WTC11 (cell line): ENCODE measurements at regions not wholly inside any gene's neighbourhood (a gene's known extent, or its start where the extent isn't known, plus 50 kb on each side); places are given as distances from the start of the nearest gene placed in this dataset.
"Not testable (repeated sequence)": the region's sequence is repeated elsewhere in the genome, so short reads cannot be mapped to it uniquely, and the experiment has no call there.

Experiments used
- ATAC-seq: fragments of 200-7000 bp; cut with Tn5 transposase; 2 replicates; pipeline ENCODE4 v1.10.0; 2021; ENCODE audit warnings: mild to moderate bottlenecking, moderate library complexity
- CTCF ChIA-PET: fragments of 300-600 bp; sonication (Branson Sonifier 250); formaldehyde crosslinking; loops from one replicate; lab custom pipeline; 2021; ENCODE audit warnings: antibody characterized with exemption; lab: Charles Lee
- POLR2A ChIA-PET: fragments of 350-600 bp; sonication (Branson Sonifier 250); formaldehyde crosslinking; loops from one replicate; lab custom pipeline; 2021; ENCODE audit warnings: antibody characterized with exemption; lab: Charles Lee
- DNase-seq: peaks from one replicate; pipeline ENCODE4 v3.0.0; 2021; ENCODE audit warnings: low spot score
- H3K27ac Mint-ChIP-seq: 2 replicates; pipeline ENCODE4 v1.8.0; 2021; ENCODE audit warnings: mixed read lengths
- H3K27me3 Mint-ChIP-seq: 2 replicates; pipeline ENCODE4 v1.8.0; 2021; ENCODE audit warnings: low read depth, mild to moderate bottlenecking, moderate library complexity, mixed read lengths
- H3K36me3 Mint-ChIP-seq: 2 replicates; pipeline ENCODE4 v1.8.0; 2021; ENCODE audit warnings: mixed read lengths
- H3K4me1 Mint-ChIP-seq: 2 replicates; pipeline ENCODE4 v1.8.0; 2022; ENCODE audit warnings: mixed read lengths
- H3K4me3 Mint-ChIP-seq: 2 replicates; pipeline ENCODE4 v1.8.0; 2021; ENCODE audit warnings: mild to moderate bottlenecking, moderate library complexity, mixed read lengths
- H3K9me3 Mint-ChIP-seq: 2 replicates; pipeline ENCODE4 v1.8.0; 2021; ENCODE audit warnings: mixed read lengths
- ARID4B ChIP-seq: sonication (generic); formaldehyde crosslinking; IDR thresholded peaks from 2 replicates; pipeline ENCODE4 v1.8.0; 2023; ENCODE audit warnings: missing genetic modification reagents, mild to moderate bottlenecking, borderline replicate concordance
- ATF1 ChIP-seq: sonication (generic); formaldehyde crosslinking; IDR thresholded peaks from 2 replicates; pipeline ENCODE4 v1.8.1; 2023; ENCODE audit warnings: mild to moderate bottlenecking, moderate library complexity, missing genetic modification reagents
- CREM ChIP-seq: sonication (generic); formaldehyde crosslinking; IDR thresholded peaks from 2 replicates; pipeline ENCODE4 v1.8.1; 2022; ENCODE audit warnings: mild to moderate bottlenecking, missing genetic modification reagents, moderate library complexity
- ESRRA ChIP-seq: sonication (generic); formaldehyde crosslinking; IDR thresholded peaks from 2 replicates; pipeline ENCODE4 v1.8.1; 2022; ENCODE audit warnings: mild to moderate bottlenecking, missing genetic modification reagents, borderline replicate concordance
- IRF2 ChIP-seq: sonication (generic); formaldehyde crosslinking; IDR thresholded peaks from 2 replicates; pipeline ENCODE4 v1.8.0; 2022; ENCODE audit warnings: low read depth, missing genetic modification reagents, borderline replicate concordance
- MAX ChIP-seq: sonication (generic); formaldehyde crosslinking; IDR thresholded peaks from 2 replicates; pipeline ENCODE4 v1.8.0; 2022; ENCODE audit warnings: mild to moderate bottlenecking, missing genetic modification reagents
- RORB ChIP-seq: fragments of 250-450 bp; sonication (Bioruptor Pico); IDR thresholded peaks from 2 replicates; pipeline ENCODE4 v1.9.0; 2021; ENCODE audit warnings: mild to moderate bottlenecking
- SMAD3 ChIP-seq: sonication (generic); formaldehyde crosslinking; IDR thresholded peaks from 2 replicates; pipeline ENCODE4 v1.8.0; 2022; ENCODE audit warnings: missing genetic modification reagents, mild to moderate bottlenecking, borderline replicate concordance
- SP1 ChIP-seq: sonication (generic); formaldehyde crosslinking; conservative IDR thresholded peaks from 2 replicates; pipeline ENCODE4 v1.8.1; 2022; ENCODE audit warnings: missing genetic modification reagents
- ZNF138 ChIP-seq: sonication (generic); formaldehyde crosslinking; conservative IDR thresholded peaks from 2 replicates; pipeline ENCODE4 v1.8.1; 2022; ENCODE audit warnings: mild to moderate bottlenecking, moderate library complexity, missing genetic modification reagents
- ZNF219 ChIP-seq: sonication (generic); formaldehyde crosslinking; IDR thresholded peaks from 2 replicates; pipeline ENCODE4 v1.8.0; 2023; ENCODE audit warnings: missing genetic modification reagents, mild to moderate bottlenecking, borderline replicate concordance
- ZNF532 ChIP-seq: fragments of 250-450 bp; sonication (Bioruptor Pico); IDR thresholded peaks from 2 replicates; pipeline ENCODE4 v1.9.0; 2021; ENCODE audit warnings: mild to moderate bottlenecking, borderline replicate concordance
- TF ChIP-seq, protein P1 (sequence below): sonication (generic); formaldehyde crosslinking; IDR thresholded peaks from 2 replicates; pipeline ENCODE4 v1.8.1; 2022; ENCODE audit warnings: missing genetic modification reagents, borderline replicate concordance
- TF ChIP-seq, protein P2 (sequence below): fragments of 250-450 bp; sonication (Bioruptor Pico); IDR thresholded peaks from 2 replicates; pipeline ENCODE4 v1.9.0; 2021; ENCODE audit warnings: mild to moderate bottlenecking
- TF ChIP-seq, protein P3 (sequence below): sonication (generic); formaldehyde crosslinking; IDR thresholded peaks from 2 replicates; pipeline ENCODE4 v1.8.0; 2022; ENCODE audit warnings: mild to moderate bottlenecking, missing genetic modification reagents
- TF ChIP-seq, protein P4 (sequence below): fragments of 250-450 bp; sonication (Bioruptor Pico); IDR thresholded peaks from 2 replicates; pipeline ENCODE4 v1.9.0; 2021; ENCODE audit warnings: mild to moderate bottlenecking

DNA sequence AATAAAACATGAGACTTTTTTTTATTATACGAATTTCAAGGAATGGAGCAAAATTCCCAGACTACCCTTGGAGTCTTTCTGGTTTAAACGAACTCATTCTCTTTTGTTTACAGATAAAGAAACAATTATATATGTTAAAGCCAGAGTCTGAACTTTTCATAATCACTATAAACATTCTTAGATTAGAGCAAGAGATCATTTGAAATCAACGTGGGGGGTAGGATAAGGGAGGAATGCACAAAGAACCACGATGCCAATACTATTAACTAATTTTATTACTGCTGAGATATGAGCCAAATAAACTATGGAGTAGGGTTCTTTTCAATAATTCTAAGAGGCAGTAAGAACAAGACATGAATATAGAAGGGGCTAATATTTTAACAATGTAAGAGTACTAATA is 148.0 kb upstream of the FREM1 start:
- TF ChIP-seq, protein P1, sequence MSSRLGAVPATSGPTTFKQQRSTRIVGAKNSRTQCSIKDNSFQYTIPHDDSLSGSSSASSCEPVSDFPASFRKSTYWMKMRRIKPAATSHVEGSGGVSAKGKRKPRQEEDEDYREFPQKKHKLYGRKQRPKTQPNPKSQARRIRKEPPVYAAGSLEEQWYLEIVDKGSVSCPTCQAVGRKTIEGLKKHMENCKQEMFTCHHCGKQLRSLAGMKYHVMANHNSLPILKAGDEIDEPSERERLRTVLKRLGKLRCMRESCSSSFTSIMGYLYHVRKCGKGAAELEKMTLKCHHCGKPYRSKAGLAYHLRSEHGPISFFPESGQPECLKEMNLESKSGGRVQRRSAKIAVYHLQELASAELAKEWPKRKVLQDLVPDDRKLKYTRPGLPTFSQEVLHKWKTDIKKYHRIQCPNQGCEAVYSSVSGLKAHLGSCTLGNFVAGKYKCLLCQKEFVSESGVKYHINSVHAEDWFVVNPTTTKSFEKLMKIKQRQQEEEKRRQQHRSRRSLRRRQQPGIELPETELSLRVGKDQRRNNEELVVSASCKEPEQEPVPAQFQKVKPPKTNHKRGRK (CRISPR knock-in tag) = no peak
- no peak for TF ChIP-seq CREM (CRISPR knock-in tag)
- TF ChIP-seq SP1 (CRISPR knock-in tag) = no peak
- TF ChIP-seq ARID4B (CRISPR knock-in tag) = no peak
- no peak for TF ChIP-seq ZNF219 (CRISPR knock-in tag)
- TF ChIP-seq, protein P2, sequence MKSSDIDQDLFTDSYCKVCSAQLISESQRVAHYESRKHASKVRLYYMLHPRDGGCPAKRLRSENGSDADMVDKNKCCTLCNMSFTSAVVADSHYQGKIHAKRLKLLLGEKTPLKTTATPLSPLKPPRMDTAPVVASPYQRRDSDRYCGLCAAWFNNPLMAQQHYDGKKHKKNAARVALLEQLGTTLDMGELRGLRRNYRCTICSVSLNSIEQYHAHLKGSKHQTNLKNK (CRISPR knock-in tag) = no peak
- no peak for TF ChIP-seq IRF2 (CRISPR knock-in tag)
- TF ChIP-seq ATF1 (CRISPR knock-in tag) = no peak
- Mint-ChIP-seq H3K4me3 (no peak overlapping the region), H3K9me3 (peaks cover 6% of the 10 kb centered on the region), H3K27me3 (no peaks in the 10 kb centered on the region), H3K4me1 (peaks cover 7% of the 10 kb centered on the region), H3K27ac (no peak overlapping the region), H3K36me3 (no peaks in the 10 kb centered on the region)
- ATAC-seq (no peak), DNase-seq (no peak)
- CTCF ChIA-PET = interaction anchor here (1.1 kb wide), 1 partner anchor 77 kb away, joined by 3 read pairs; no protein-coding TSS in a partner anchor
- POLR2A ChIA-PET = no interaction called here

DNA sequence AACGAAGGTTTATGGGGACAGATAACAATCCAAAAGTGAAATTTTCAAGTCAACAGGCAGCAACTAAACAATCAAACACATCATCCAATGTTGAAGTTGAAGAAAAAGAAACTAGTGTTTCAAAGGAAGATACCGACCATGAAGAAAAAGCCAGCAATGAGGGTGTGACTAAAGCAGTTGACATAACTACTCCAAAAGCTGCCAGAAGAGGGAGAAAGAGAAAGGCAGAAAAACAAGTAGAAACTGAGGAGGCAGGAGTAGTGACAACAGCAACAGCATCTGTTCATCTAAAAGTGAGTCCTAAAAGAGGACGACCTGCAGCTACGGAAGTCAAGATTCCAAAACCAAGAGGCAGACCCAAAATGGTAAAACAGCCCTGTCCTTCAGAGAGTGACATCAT is 145.1 kb upstream of the FREM1 start:
- H3K36me3 Mint-ChIP-seq, H3K27me3 Mint-ChIP-seq, H3K4me1 Mint-ChIP-seq, POLR2A ChIA-PET, DNase-seq, H3K9me3 Mint-ChIP-seq, H3K4me3 Mint-ChIP-seq: not testable (repeated sequence)
- peak overlapping the region; percentile 24; the same call in 1 of the 2 replicates for H3K27ac Mint-ChIP-seq
- CTCF ChIA-PET = interaction anchor here (1.8 kb wide), 1 partner anchor 80 kb away, joined by 8 read pairs; no protein-coding TSS in a partner anchor
- ATAC-seq = peak; percentile 91

GRCh38 chr9:15048772-15049171 is 138.5 kb upstream of the FREM1 start:
- H3K27ac Mint-ChIP-seq = no peak overlapping the region
- no peaks in the 10 kb centered on the region for H3K4me1 Mint-ChIP-seq
- no peak overlapping the region for H3K4me3 Mint-ChIP-seq
- H3K27me3 Mint-ChIP-seq = no peaks in the 10 kb centered on the region
- ChIA-PET POLR2A (no interaction called here), CTCF (no interaction called here)
- H3K9me3 Mint-ChIP-seq = peaks cover 6% of the 10 kb centered on the region; the same call in 1 of the 2 replicates
- no peaks in the 10 kb centered on the region for H3K36me3 Mint-ChIP-seq
- ATAC-seq (no peak), DNase-seq (no peak)
- no peak for TF ChIP-seq MAX (CRISPR knock-in tag)
- TF ChIP-seq ESRRA = no peak
- TF ChIP-seq RORB (CRISPR knock-in tag) = no peak
- TF ChIP-seq, protein P3, sequence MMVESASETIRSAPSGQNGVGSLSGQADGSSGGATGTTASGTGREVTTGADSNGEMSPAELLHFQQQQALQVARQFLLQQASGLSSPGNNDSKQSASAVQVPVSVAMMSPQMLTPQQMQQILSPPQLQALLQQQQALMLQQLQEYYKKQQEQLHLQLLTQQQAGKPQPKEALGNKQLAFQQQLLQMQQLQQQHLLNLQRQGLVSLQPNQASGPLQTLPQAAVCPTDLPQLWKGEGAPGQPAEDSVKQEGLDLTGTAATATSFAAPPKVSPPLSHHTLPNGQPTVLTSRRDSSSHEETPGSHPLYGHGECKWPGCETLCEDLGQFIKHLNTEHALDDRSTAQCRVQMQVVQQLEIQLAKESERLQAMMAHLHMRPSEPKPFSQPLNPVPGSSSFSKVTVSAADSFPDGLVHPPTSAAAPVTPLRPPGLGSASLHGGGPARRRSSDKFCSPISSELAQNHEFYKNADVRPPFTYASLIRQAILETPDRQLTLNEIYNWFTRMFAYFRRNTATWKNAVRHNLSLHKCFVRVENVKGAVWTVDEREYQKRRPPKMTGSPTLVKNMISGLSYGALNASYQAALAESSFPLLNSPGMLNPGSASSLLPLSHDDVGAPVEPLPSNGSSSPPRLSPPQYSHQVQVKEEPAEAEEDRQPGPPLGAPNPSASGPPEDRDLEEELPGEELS (CRISPR knock-in tag) = no peak
- TF ChIP-seq SMAD3 = no peak
- TF ChIP-seq, protein P4, sequence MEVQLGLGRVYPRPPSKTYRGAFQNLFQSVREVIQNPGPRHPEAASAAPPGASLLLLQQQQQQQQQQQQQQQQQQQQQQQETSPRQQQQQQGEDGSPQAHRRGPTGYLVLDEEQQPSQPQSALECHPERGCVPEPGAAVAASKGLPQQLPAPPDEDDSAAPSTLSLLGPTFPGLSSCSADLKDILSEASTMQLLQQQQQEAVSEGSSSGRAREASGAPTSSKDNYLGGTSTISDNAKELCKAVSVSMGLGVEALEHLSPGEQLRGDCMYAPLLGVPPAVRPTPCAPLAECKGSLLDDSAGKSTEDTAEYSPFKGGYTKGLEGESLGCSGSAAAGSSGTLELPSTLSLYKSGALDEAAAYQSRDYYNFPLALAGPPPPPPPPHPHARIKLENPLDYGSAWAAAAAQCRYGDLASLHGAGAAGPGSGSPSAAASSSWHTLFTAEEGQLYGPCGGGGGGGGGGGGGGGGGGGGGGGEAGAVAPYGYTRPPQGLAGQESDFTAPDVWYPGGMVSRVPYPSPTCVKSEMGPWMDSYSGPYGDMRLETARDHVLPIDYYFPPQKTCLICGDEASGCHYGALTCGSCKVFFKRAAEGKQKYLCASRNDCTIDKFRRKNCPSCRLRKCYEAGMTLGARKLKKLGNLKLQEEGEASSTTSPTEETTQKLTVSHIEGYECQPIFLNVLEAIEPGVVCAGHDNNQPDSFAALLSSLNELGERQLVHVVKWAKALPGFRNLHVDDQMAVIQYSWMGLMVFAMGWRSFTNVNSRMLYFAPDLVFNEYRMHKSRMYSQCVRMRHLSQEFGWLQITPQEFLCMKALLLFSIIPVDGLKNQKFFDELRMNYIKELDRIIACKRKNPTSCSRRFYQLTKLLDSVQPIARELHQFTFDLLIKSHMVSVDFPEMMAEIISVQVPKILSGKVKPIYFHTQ = no peak
- TF ChIP-seq ZNF138 (CRISPR knock-in tag) = no peak
- no peak for TF ChIP-seq ZNF532
